GM18870 (cell line): ENCODE measurements at regions not wholly inside any gene's neighbourhood (a gene's known extent, or its start where the extent isn't known, plus 50 kb on each side); places are given as distances from the start of the nearest gene placed in this dataset.

Experiments used
- ATAC-seq: cut with Tn5 transposase; IDR thresholded peaks from one replicate; pipeline ENCODE4 v1.9.1; 2021; ENCODE audit warnings: moderate library complexity; ENCODE audit not compliant: unreplicated experiment

- ATAC-seq: no peak
Measured at GRCh38 chr1:221150996-221151395, 271.8 kb downstream of the HLX start.

- ATAC-seq: no peak
Measured at GRCh38 chr1:221154932-221155331, 275.7 kb downstream of the HLX start.

GRCh38 chr1:221157026-221157761 is 278.0 kb downstream of the HLX start:
- ATAC-seq: peak; percentile 82

GRCh38 chr1:221159608-221160007 is 280.4 kb downstream of the HLX start:
- ATAC-seq: no peak

- no peak for ATAC-seq
Measured at GRCh38 chr1:221161571-221162041, 282.4 kb downstream of the HLX start.

GRCh38 chr1:221162352-221162751 is 283.1 kb downstream of the HLX start:
- no peak for ATAC-seq

GRCh38 chr1:221162939-221163338 is 283.7 kb downstream of the HLX start:
- ATAC-seq: no peak

- ATAC-seq: no peak
Measured at GRCh38 chr1:221164029-221164428, 284.8 kb downstream of the HLX start.

- no peak for ATAC-seq
Measured at GRCh38 chr1:221164951-221165838, 286.0 kb downstream of the HLX start.

- no peak for ATAC-seq
Measured at GRCh38 chr1:221165839-221166500, 286.7 kb downstream of the HLX start.

GRCh38 chr1:221166559-221167318 is 287.5 kb downstream of the HLX start:
- ATAC-seq: peak; percentile 75

GRCh38 chr1:221169447-221169889 is 290.2 kb downstream of the HLX start:
- no peak for ATAC-seq

GRCh38 chr1:221170171-221170570 is 290.9 kb downstream of the HLX start:
- no peak for ATAC-seq

- no peak for ATAC-seq
Measured at GRCh38 chr1:221171768-221172167, 292.5 kb downstream of the HLX start.

GRCh38 chr1:221172841-221173240 is 293.6 kb downstream of the HLX start:
- ATAC-seq: no peak

- no peak for ATAC-seq
Measured at GRCh38 chr1:221174330-221174993, 295.2 kb downstream of the HLX start.

GRCh38 chr1:221175249-221175648 is 296.0 kb downstream of the HLX start:
- ATAC-seq: no peak

GRCh38 chr1:221180704-221181368 is 301.6 kb downstream of the HLX start:
- no peak for ATAC-seq

GRCh38 chr1:221182791-221183533 is 303.7 kb downstream of the HLX start:
- ATAC-seq: no peak
